Esophagus squamous epithelium (tissue), 5 donors: ENCODE measurements at regions not wholly inside any gene's neighbourhood (a gene's known extent, or its start where the extent isn't known, plus 50 kb on each side); places are given as distances from the start of the nearest gene placed in this dataset.
"Not testable (repeated sequence)": the region's sequence is repeated elsewhere in the genome, so short reads cannot be mapped to it uniquely, and the experiment has no call there.

Experiments used
- DNase-seq: peaks from one replicate; lab custom pipeline; 2025; lab: John Stamatoyannopoulos, UW
- H3K27ac ChIP-seq, 4 donors: fragments of 200-600 bp; sonication (generic); one replicate each; pipeline ENCODE4 v1.5.1; 2016 to 2019; ENCODE audit warnings: mild to moderate bottlenecking in 1 of 4
- H3K27me3 ChIP-seq, 4 donors: fragments of 200-600 bp; sonication (generic); 1 replicate in 3 of 4; 2 replicates in 1 of 4; pipeline versions ENCODE4 v1.5.1 to v1.6.0; 2017 to 2021; ENCODE audit warnings: antibody characterized with exemption in 1 of 4
- H3K36me3 ChIP-seq, 3 donors: fragments of 200-600 bp; sonication (generic); one replicate each; pipeline ENCODE4 v1.5.1; 2016 to 2019
- H3K4me1 ChIP-seq, 3 donors: fragments of 200-600 bp; sonication (generic); one replicate each; pipeline ENCODE4 v1.5.1; 2017 to 2019
- H3K4me3 ChIP-seq, 4 donors: fragments of 200-600 bp; sonication (generic); 1 replicate in 3 of 4; 2 replicates in 1 of 4; pipeline ENCODE4 v1.5.1; 2016 to 2019; ENCODE audit warnings: mild to moderate bottlenecking in 2 of 4, moderate library complexity in 1 of 4
- H3K9me3 ChIP-seq, 3 donors: fragments of 200-600 bp; sonication (generic); one replicate each; pipeline ENCODE4 v1.5.1; 2016 to 2019
- POLR2A ChIP-seq, 4 donors: fragments of 450-650 bp; IDR thresholded peaks; one replicate each; pipeline ENCODE4 v1.6.1; 2017; ENCODE audit warnings: antibody characterized with exemption in 4 of 4, mild to moderate bottlenecking in 4 of 4, moderate library complexity in 3 of 4
- WGBS, 2 donors: methylation state at CpG; one replicate each; pipeline ENCODE4 v1.1.5; 2018; 5-methylcytosine and 5-hydroxymethylcytosine counted together
- intact Hi-C: fragments of 100-400 bp; cut with DNase I; formaldehyde crosslinking; loops from one replicate; pipeline ENCODE4 v1.15.0; 2022
- TF ChIP-seq, protein P1 (sequence below), 6 experiments: fragments of 450-650 bp in 4 of 6; fragments of 200-600 bp in 2 of 6; sonication (generic) in 2 of 6; IDR thresholded peaks; one replicate each; pipeline ENCODE4 v1.5.1; 2016 to 2019; ENCODE audit warnings: antibody characterized with exemption in 6 of 6, mild to moderate bottlenecking in 4 of 6, moderate library complexity in 4 of 6
- donor health status: DM: yes; HTN: yes; CAD: no.

DNA sequence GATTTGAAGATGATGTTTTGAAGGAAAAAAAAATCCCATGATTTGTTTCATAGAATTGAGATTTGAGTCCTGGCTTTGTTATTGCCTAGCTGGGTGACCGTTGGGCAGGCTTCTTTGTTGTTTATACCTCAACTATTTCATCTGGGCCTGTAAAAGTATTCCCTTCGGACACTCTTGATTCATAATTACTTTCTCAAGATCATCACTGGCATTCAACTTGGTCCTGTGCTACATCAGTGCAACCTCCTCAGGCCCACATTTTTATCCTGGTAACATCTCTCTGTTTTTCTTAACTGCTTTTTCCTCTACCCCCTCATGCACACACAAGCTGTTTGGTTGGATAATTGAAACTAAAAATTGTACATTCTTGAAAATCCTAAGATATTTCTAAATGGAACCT, 67.5 kb upstream of the P3H2 start:
- H3K4me1 ChIP-seq = peaks cover 0 to 4% (median 0%) of the 10 kb centered on the region in 3 donors
- 85 to 91% methylated on average over 2 of the region's 2 CpGs for WGBS, 2 donors
- no peaks in the 10 kb centered on the region for H3K27me3 ChIP-seq
- H3K36me3 ChIP-seq = no peaks in the 10 kb centered on the region
- TF ChIP-seq, protein P1, sequence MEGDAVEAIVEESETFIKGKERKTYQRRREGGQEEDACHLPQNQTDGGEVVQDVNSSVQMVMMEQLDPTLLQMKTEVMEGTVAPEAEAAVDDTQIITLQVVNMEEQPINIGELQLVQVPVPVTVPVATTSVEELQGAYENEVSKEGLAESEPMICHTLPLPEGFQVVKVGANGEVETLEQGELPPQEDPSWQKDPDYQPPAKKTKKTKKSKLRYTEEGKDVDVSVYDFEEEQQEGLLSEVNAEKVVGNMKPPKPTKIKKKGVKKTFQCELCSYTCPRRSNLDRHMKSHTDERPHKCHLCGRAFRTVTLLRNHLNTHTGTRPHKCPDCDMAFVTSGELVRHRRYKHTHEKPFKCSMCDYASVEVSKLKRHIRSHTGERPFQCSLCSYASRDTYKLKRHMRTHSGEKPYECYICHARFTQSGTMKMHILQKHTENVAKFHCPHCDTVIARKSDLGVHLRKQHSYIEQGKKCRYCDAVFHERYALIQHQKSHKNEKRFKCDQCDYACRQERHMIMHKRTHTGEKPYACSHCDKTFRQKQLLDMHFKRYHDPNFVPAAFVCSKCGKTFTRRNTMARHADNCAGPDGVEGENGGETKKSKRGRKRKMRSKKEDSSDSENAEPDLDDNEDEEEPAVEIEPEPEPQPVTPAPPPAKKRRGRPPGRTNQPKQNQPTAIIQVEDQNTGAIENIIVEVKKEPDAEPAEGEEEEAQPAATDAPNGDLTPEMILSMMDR (IDR thresholded peaks at IDR 0.05) = no peak
- no peak for TF ChIP-seq POLR2A (IDR thresholded peaks at IDR 0.05)
- no peak for DNase-seq
- no peak overlapping the region for H3K27ac ChIP-seq
- H3K9me3 ChIP-seq = no peaks in the 10 kb centered on the region
- intact Hi-C loops = no loop called here
- H3K4me3 ChIP-seq = no peak overlapping the region

DNA sequence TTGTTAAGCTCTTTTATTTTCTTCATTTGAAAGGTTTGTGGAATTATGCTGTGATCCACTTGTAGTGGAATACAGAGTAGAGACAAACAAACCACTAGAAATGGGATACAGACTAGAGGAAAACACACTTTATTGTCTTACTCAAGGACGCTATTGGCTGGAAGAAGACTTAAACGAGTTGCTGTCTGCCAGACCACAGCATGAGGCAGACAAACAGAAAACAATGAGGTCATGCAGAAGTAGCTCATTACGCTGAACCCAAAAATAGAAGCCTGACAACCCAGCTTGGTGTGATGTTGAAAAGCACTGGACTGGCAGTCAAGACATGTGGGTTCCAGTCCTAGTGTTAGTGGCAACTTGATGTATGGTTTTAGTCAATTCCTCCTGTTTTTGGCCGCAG, 62.4 kb upstream of the P3H2 start:
- WGBS, 2 donors = 52 to 68% methylated on average over 4 of the region's 4 CpGs
- no peaks in the 10 kb centered on the region for H3K36me3 ChIP-seq
- peaks cover 0 to 4% (median 0%) of the 10 kb centered on the region in 3 donors for H3K4me1 ChIP-seq
- H3K9me3 ChIP-seq = no peaks in the 10 kb centered on the region
- no peak for DNase-seq
- intact Hi-C loops = no loop called here
- TF ChIP-seq POLR2A (IDR thresholded peaks at IDR 0.05) = no peak
- TF ChIP-seq, protein P1 (IDR thresholded peaks at IDR 0.05) = no peak
- H3K4me3 ChIP-seq = no peak overlapping the region
- H3K27me3 ChIP-seq = no peaks in the 10 kb centered on the region
- no peak overlapping the region for H3K27ac ChIP-seq

DNA sequence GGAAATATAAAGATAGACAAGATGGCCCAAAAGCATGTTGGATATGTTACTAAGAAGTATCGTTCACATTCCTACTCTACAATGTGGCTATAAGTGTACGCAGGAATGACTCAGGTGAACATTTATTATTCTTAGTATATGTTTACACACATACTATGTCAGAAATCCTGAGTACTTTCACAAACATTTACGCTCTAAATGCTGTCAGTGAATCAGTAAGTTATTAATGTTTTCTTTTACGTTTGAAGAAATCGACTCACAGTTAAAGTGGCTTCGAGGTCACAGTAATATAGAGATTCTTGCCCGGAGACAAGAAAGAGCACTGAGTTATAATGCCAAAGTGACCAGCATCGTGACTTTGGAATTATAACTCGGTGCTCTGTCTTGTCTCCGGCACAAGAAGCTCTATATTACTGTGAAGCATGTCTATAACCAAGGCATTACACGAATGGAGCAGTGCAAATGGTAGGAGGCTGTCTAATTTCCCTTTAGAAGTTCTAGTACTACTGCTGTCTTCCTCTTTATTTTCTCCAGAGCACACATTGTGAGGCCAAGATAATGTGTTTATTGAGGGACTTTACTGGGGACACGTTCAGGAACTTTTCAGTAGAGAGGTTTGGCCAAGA, 61.8 kb upstream of the P3H2 start:
- H3K4me3 ChIP-seq = no peak overlapping the region
- peaks cover 0 to 4% (median 0%) of the 10 kb centered on the region in 3 donors for H3K4me1 ChIP-seq
- 81 to 86% methylated on average over 12 of the region's 12 CpGs for WGBS, 2 donors
- intact Hi-C loops = no loop called here
- H3K27ac ChIP-seq = no peak overlapping the region
- H3K27me3 ChIP-seq = no peaks in the 10 kb centered on the region
- no peak for DNase-seq
- TF ChIP-seq POLR2A (IDR thresholded peaks at IDR 0.05) = no peak
- TF ChIP-seq, protein P1 (IDR thresholded peaks at IDR 0.05) = no peak
- no peaks in the 10 kb centered on the region for H3K36me3 ChIP-seq
- H3K9me3 ChIP-seq = no peaks in the 10 kb centered on the region

DNA sequence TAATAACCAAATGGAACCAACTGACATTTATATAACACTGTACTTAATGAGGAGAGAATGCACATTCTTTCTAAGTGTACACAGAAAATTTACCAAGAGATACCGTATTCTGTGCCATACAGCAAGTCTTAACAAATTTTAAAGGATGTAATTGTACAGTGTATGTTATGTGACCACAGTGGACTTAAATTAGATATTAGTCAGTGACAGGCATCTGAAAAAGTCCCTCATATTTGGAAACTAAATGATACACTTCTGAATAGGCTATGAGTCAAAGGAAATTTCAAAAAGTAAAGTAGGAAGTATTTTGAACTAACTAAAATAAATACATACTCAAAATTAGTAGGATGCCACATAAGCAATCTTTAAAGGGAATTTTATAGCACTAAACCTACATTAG, 59.6 kb upstream of the P3H2 start:
- intact Hi-C loops = no loop called here
- H3K27me3 ChIP-seq = no peaks in the 10 kb centered on the region
- no peak for DNase-seq
- TF ChIP-seq POLR2A (IDR thresholded peaks at IDR 0.05) = no peak
- TF ChIP-seq, protein P1 (IDR thresholded peaks at IDR 0.05) = no peak
- no peak overlapping the region for H3K27ac ChIP-seq
- H3K4me1 ChIP-seq = peaks cover 0 to 9% (median 2%) of the 10 kb centered on the region in 3 donors
- H3K36me3 ChIP-seq = no peaks in the 10 kb centered on the region
- H3K4me3 ChIP-seq = no peak overlapping the region
- H3K9me3 ChIP-seq = no peaks in the 10 kb centered on the region
- 33 to 58% methylated on average over 1 of the region's 1 CpG for WGBS, 2 donors

DNA sequence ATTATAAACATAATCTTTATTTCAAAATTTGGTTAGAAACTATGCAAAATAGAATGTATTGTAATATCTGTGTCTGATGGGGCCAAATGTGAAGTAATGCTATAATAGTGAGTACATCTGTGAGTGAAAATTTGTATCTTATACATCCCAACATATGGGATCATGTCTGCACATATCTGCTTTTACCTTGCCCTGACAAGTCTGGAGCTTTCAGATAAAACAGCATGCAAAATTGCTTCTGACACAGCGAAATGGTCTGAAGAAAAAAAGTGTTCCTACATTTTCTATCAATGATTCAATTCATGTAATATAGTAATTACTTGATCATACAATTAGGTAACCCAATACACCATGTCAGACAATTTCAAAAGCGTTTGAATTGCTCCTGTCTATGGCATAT, 58.1 kb upstream of the P3H2 start:
- intact Hi-C loops = no loop called here
- Histone ChIP-seq H3K4me3 (no peak overlapping the region), H3K36me3 (no peaks in the 10 kb centered on the region), H3K27ac (no peak overlapping the region), H3K9me3 (no peaks in the 10 kb centered on the region), H3K27me3 (no peaks in the 10 kb centered on the region), H3K4me1 (peaks cover 0 to 12% (median 0%) of the 10 kb centered on the region in 3 donors)
- TF ChIP-seq, protein P1 (IDR thresholded peaks at IDR 0.05) = no peak
- TF ChIP-seq POLR2A (IDR thresholded peaks at IDR 0.05) = no peak
- DNase-seq = no peak
- WGBS, 2 donors = 39 to 63% methylated on average over 2 of the region's 2 CpGs

DNA sequence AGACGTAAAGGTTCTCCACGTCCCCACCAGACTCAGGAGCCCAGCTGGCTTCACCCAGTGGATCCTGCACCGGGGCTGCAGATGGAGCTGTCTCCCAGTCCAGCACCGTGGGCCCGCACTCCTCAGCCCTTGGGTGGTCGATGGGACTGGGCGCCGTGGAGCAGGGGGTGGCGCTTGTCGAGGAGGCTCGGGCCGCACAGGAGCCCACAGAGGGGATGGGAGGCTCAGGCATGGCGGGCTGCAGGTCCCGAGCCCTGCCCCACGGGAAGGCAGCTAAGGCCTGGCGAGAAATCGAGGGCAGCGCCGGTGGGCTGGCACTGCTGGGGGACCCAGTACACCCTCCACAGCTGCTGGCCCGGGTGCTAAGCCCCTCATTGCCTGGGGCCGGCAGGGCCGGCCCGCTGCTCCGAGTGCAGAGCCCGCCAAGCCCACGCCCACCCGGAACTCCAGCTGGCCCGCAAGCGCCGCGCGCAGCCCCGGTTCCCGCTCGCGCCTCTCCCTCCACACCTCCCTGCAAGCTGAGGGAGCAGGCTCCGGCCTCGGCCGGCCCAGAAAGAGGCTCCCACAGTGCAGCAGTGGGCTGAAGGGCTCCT, 56.3 kb upstream of the P3H2 start:
- WGBS, 2 donors = 75 to 89% methylated on average over 3 to 4 of the region's 39 CpGs
- H3K36me3 ChIP-seq, DNase-seq, H3K27me3 ChIP-seq, H3K27ac ChIP-seq, H3K9me3 ChIP-seq, H3K4me3 ChIP-seq, intact Hi-C loops: not testable (repeated sequence)
- peaks cover 0 to 12% (median 0%) of the 10 kb centered on the region in 3 donors for H3K4me1 ChIP-seq

DNA sequence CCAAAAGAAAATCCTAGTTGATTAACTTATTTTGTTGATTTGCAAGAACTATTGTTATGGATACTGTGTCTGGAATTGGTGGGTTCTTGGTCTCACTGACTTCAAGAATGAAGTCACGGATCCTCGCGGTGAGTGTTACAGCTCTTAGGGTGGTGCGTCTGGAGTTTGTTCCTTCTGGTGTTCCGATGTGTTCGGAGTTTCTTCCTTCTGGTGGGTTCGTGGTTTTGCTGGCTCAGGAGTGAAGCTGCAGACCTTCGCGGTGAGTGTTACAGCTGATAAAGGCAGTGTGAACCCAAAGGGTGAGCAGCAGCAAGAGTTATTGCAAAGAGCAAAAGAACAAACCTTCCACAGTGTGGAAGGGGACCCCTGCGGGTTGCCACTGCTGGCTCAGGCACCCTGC, 55.4 kb upstream of the P3H2 start:
- WGBS, 2 donors = 81 to 91% methylated on average over 10 of the region's 10 CpGs
- H3K27ac ChIP-seq, H3K27me3 ChIP-seq, intact Hi-C loops, DNase-seq, H3K36me3 ChIP-seq, H3K9me3 ChIP-seq, H3K4me3 ChIP-seq: not testable (repeated sequence)
- peaks cover 0 to 12% (median 0%) of the 10 kb centered on the region in 3 donors for H3K4me1 ChIP-seq
